T-helper 1 cell (primary cell): ENCODE measurements at regions not wholly inside any gene's neighbourhood (a gene's known extent, or its start where the extent isn't known, plus 50 kb on each side); places are given as distances from the start of the nearest gene placed in this dataset.

Experiments
- DNase-seq, 5 donors: peaks; one replicate each; pipeline ENCODE4 v3.0.0-alpha.2; 2012 to 2020

GRCh38 chr1:90558754-90559378 lies 158.2 kb downstream of the BARHL2 start:
- no peak for DNase-seq

GRCh38 chr1:90558126-90558525 lies 159.0 kb downstream of the BARHL2 start:
- DNase-seq: no peak

- DNase-seq: no peak
Observed at GRCh38 chr1:90557706-90558105, 159.4 kb downstream of the BARHL2 start.

- DNase-seq: no peak
Observed at GRCh38 chr1:90550626-90551406, 166.3 kb downstream of the BARHL2 start.

GRCh38 chr1:90544356-90544755 lies 172.7 kb downstream of the BARHL2 start:
- DNase-seq: no peak

GRCh38 chr1:90537606-90538362 lies 179.3 kb downstream of the BARHL2 start:
- no peak for DNase-seq

- no peak for DNase-seq
Observed at GRCh38 chr1:90534663-90535295, 182.3 kb downstream of the BARHL2 start.

- DNase-seq: no peak
Observed at GRCh38 chr1:90534116-90534515, 183.0 kb downstream of the BARHL2 start.

- DNase-seq: no peak
Observed at GRCh38 chr1:90526954-90527353, 190.1 kb downstream of the BARHL2 start.

GRCh38 chr1:90522432-90522831 lies 194.7 kb downstream of the BARHL2 start:
- no peak for DNase-seq

- no peak for DNase-seq
Observed at GRCh38 chr1:90513956-90514355, 203.1 kb downstream of the BARHL2 start.

GRCh38 chr1:90512441-90512840 lies 204.7 kb downstream of the BARHL2 start:
- DNase-seq: no peak

GRCh38 chr1:90510143-90510542 lies 207.0 kb downstream of the BARHL2 start:
- no peak for DNase-seq

GRCh38 chr1:90509225-90510048 lies 207.7 kb downstream of the BARHL2 start:
- DNase-seq: no peak

GRCh38 chr1:90508376-90509167 lies 208.5 kb downstream of the BARHL2 start:
- no peak for DNase-seq

- no peak for DNase-seq
Observed at GRCh38 chr1:90507173-90507572, 209.9 kb downstream of the BARHL2 start.

- DNase-seq: no peak
Observed at GRCh38 chr1:90505806-90506205, 211.3 kb downstream of the BARHL2 start.

- DNase-seq: no peak
Observed at GRCh38 chr1:90504509-90504908, 212.6 kb downstream of the BARHL2 start.

- no peak for DNase-seq
Observed at GRCh38 chr1:90502696-90503095, 214.4 kb downstream of the BARHL2 start.

- DNase-seq: no peak
Observed at GRCh38 chr1:90502194-90502593, 214.9 kb downstream of the BARHL2 start.

GRCh38 chr1:90501281-90501680 lies 215.8 kb downstream of the BARHL2 start:
- no peak for DNase-seq
